ENCODE measurements at regions not wholly inside any gene's neighbourhood (a gene's known extent, or its start where the extent isn't known, plus 50 kb on each side); places are given as distances from the start of the nearest gene placed in this dataset.

DNA sequence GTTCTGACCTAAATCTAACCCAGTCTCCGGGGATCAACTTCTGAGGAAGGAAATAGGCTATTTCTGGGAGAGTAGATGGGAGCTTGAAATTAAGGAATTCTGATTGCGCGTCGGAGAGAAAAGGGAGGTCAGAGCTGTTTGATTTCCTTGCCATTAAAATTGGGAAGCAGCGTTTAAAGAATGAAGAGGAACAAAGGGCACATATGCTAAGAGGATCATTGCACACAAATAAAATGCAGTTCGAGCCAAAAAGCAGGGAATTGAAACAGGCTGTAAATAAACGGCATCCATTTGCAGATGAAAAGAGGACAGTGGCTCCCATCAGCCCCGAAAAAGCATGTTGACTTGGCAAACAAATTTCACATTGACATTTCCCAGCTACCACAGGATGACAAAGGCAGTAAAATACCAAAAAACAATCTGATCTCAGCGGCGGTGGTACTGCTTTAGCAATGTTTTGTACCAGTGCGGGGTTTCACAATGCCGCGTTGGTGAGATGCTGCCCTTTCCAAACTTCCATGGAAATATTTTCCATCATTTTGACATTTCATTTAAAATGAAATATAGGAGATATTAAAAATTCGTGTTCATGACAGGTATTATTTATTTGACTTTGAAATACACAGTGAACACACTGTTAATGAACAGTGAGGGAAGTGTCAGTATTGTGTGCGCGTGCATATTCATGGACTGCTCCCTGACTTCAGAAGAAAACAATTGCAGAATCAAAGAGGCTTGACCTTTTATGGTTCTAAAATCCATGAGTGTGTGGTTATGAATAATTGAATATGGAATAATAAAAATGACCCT, 108.8 kb downstream of the SQOR start (continued):
- no peak for TF ChIP-seq MAX (IDR thresholded peaks at IDR 0.05)
- no peak for TF ChIP-seq POLR2A (IDR thresholded peaks at IDR 0.05; ENCODE audit: control extremely low read depth in 1 of 2, low read depth in 2 of 2, low read length in 2 of 2)
- TF ChIP-seq NRF1 (IDR thresholded peaks at IDR 0.05; ENCODE audit: low read depth, low read length) = no peak
- no peak for TF ChIP-seq SIN3A (conservative IDR thresholded peaks at IDR 0.05 in 1 of 2, IDR thresholded peaks at IDR 0.05 in 1 of 2; ENCODE audit: low read depth in 1 of 2, low read length in 2 of 2)
- no peak for TF ChIP-seq CHD2 (IDR thresholded peaks at IDR 0.05; ENCODE audit: low read length)
- no peak for TF ChIP-seq GTF2F1 (IDR thresholded peaks at IDR 0.05; ENCODE audit: borderline replicate concordance, low read depth, low read length)

Measured in H1 (cell line).